ENCODE measurements at regions not wholly inside any gene's neighbourhood (a gene's known extent, or its start where the extent isn't known, plus 50 kb on each side); places are given as distances from the start of the nearest gene placed in this dataset.

- DNase-seq: no peak
Measured at GRCh38 chr2:71749671-71750101, 296.3 kb downstream of the DYSF start.

- DNase-seq: no peak
Measured at GRCh38 chr2:71748227-71748626, 294.9 kb downstream of the DYSF start.

GRCh38 chr2:71747559-71747958 is 294.2 kb downstream of the DYSF start:
- DNase-seq: no peak

GRCh38 chr2:71746946-71747501 is 293.7 kb downstream of the DYSF start:
- no peak for DNase-seq

- no peak for DNase-seq
Measured at GRCh38 chr2:71744781-71745180, 291.4 kb downstream of the DYSF start.

GRCh38 chr2:71743995-71744675 is 290.8 kb downstream of the DYSF start:
- no peak for DNase-seq

GRCh38 chr2:71742953-71743601 is 289.7 kb downstream of the DYSF start:
- DNase-seq: no peak

GRCh38 chr2:71736986-71737385 is 283.6 kb downstream of the DYSF start:
- DNase-seq: no peak

GRCh38 chr2:71736091-71736861 is 282.9 kb downstream of the DYSF start:
- no peak for DNase-seq

Data from activated effector memory CD4-positive, alpha-beta T cell treated with anti-CD3 and anti-CD28 coated beads, Interleukin-2, amount 50 U/mL, for 16 hours (primary cell).